ENCODE measurements at regions not wholly inside any gene's neighbourhood (a gene's known extent, or its start where the extent isn't known, plus 50 kb on each side); places are given as distances from the start of the nearest gene placed in this dataset.

GRCh38 chr16:86371083-86371803 is 139.1 kb upstream of the FOXF1 start:
- H3K27me3 Mint-ChIP-seq (ENCODE audit: insufficient read depth, low read depth): no peaks in the 10 kb centered on the region

GRCh38 chr16:86372193-86372592 is 138.1 kb upstream of the FOXF1 start:
- H3K4me2 ChIP-seq: no peak overlapping the region
- H3K4me3 ChIP-seq: no peak overlapping the region
- no peak overlapping the region for H3K27ac ChIP-seq
- no peak overlapping the region for H2AFZ ChIP-seq (replicated peaks)
- peaks cover 15% of the 10 kb centered on the region for H3K4me1 Mint-ChIP-seq
- no peaks in the 10 kb centered on the region for H3K4me1 ChIP-seq
- no peak for DNase-seq (ENCODE audit: low spot score)
- H3K9ac ChIP-seq: no peak overlapping the region
- no peak overlapping the region for H3K27ac Mint-ChIP-seq
- H3K36me3 ChIP-seq: no peaks in the 10 kb centered on the region
- no peaks in the 10 kb centered on the region for H3K79me2 ChIP-seq (ENCODE audit: low read depth)
- no peak overlapping the region for H3K4me3 Mint-ChIP-seq
- no peaks in the 10 kb centered on the region for H3K27me3 ChIP-seq
- H4K20me1 ChIP-seq (ENCODE audit: low read depth): no peaks in the 10 kb centered on the region
- TF ChIP-seq EZH2phosphoT487 (IDR thresholded peaks at IDR 0.05) (no peak), CTCF (IDR thresholded peaks at IDR 0.05) (no peak), EZH2 (IDR thresholded peaks at IDR 0.05) (no peak)
- peaks cover 6% of the 10 kb centered on the region for H3K9me3 Mint-ChIP-seq
- no peaks in the 10 kb centered on the region for H3K27me3 Mint-ChIP-seq (ENCODE audit: insufficient read depth, low read depth)
- no peaks in the 10 kb centered on the region for H3K9me3 ChIP-seq (ENCODE audit: low read depth)
- H3K36me3 Mint-ChIP-seq: peaks cover 2% of the 10 kb centered on the region
- H3F3A ChIP-seq (ENCODE audit: low read depth): no peaks in the 10 kb centered on the region

More at GRCh38 chr16:86371083-86371803, 139.1 kb upstream of the FOXF1 start:
- Mint-ChIP-seq H3K27ac (peak overlapping the region; percentile 88), H3K4me1 (peaks cover 15% of the 10 kb centered on the region), H3K36me3 (peaks cover 2% of the 10 kb centered on the region), H3K4me3 (no peak overlapping the region), H3K9me3 (peaks cover 6% of the 10 kb centered on the region)
- H3K79me2 ChIP-seq (ENCODE audit: low read depth): no peaks in the 10 kb centered on the region
- TF ChIP-seq EZH2phosphoT487 (IDR thresholded peaks at IDR 0.05): no peak
- no peak for TF ChIP-seq CTCF (IDR thresholded peaks at IDR 0.05)
- TF ChIP-seq EZH2 (IDR thresholded peaks at IDR 0.05): no peak
- H4K20me1 ChIP-seq (ENCODE audit: low read depth): no peaks in the 10 kb centered on the region
- no peak overlapping the region for H3K4me2 ChIP-seq
- no peaks in the 10 kb centered on the region for H3K36me3 ChIP-seq
- no peaks in the 10 kb centered on the region for H3K9me3 ChIP-seq (ENCODE audit: low read depth)
- no peak overlapping the region for H3K9ac ChIP-seq
- no peak overlapping the region for H3K27ac ChIP-seq
- H3K27me3 ChIP-seq: no peaks in the 10 kb centered on the region
- H2AFZ ChIP-seq (replicated peaks): no peak overlapping the region
- no peak overlapping the region for H3K4me3 ChIP-seq
- DNase-seq (ENCODE audit: low spot score): no peak
- H3K4me1 ChIP-seq: no peaks in the 10 kb centered on the region
- no peaks in the 10 kb centered on the region for H3F3A ChIP-seq (ENCODE audit: low read depth)

- no peak for TF ChIP-seq EZH2phosphoT487 (IDR thresholded peaks at IDR 0.05)
- no peak for TF ChIP-seq CTCF (IDR thresholded peaks at IDR 0.05)
- no peak for TF ChIP-seq EZH2 (IDR thresholded peaks at IDR 0.05)
- Histone ChIP-seq H3K27ac (no peak overlapping the region), H2AFZ (replicated peaks) (no peak overlapping the region), H3K4me1 (no peaks in the 10 kb centered on the region), H3K36me3 (no peaks in the 10 kb centered on the region), H3K4me3 (no peak overlapping the region), H3K79me2 (ENCODE audit: low read depth) (no peaks in the 10 kb centered on the region), H3K27me3 (no peaks in the 10 kb centered on the region), H3F3A (ENCODE audit: low read depth) (no peaks in the 10 kb centered on the region), H3K9ac (no peak overlapping the region), H3K4me2 (no peak overlapping the region), H3K9me3 (ENCODE audit: low read depth) (no peaks in the 10 kb centered on the region), H4K20me1 (ENCODE audit: low read depth) (no peaks in the 10 kb centered on the region)
- no peaks in the 10 kb centered on the region for H3K27me3 Mint-ChIP-seq (ENCODE audit: insufficient read depth, low read depth)
- H3K9me3 Mint-ChIP-seq: peaks cover 6% of the 10 kb centered on the region
- H3K4me3 Mint-ChIP-seq: no peak overlapping the region
- peaks cover 2% of the 10 kb centered on the region for H3K36me3 Mint-ChIP-seq
- no peak overlapping the region for H3K27ac Mint-ChIP-seq
- DNase-seq (ENCODE audit: low spot score): no peak
- peaks cover 15% of the 10 kb centered on the region for H3K4me1 Mint-ChIP-seq
These were observed 136.9 kb upstream of the FOXF1 start for GRCh38 chr16:86373276-86373901.

Data from neural progenitor cell (in vitro differentiated cells).